ENCODE measurements at regions not wholly inside any gene's neighbourhood (a gene's known extent, or its start where the extent isn't known, plus 50 kb on each side); places are given as distances from the start of the nearest gene placed in this dataset.

GRCh38 chr16:5595849-5596248, 498.3 kb upstream of the EEF2KMT start:
- intact Hi-C loops (cut with DNase I; ENCODE audit: low total_unique reads): no loop called here
- no peaks in the 10 kb centered on the region for H3K9me3 ChIP-seq
- H3K4me1 ChIP-seq: no peaks in the 10 kb centered on the region
- H3K27me3 ChIP-seq: no peaks in the 10 kb centered on the region
- WGBS, 2 donors: 85 to 97% methylated on average over 3 of the region's 3 CpGs
- DNase-seq: no peak
- H3K27ac ChIP-seq: no peak overlapping the region
- no peak for TF ChIP-seq POLR2A (IDR thresholded peaks at IDR 0.05)
- TF ChIP-seq CTCF (IDR thresholded peaks at IDR 0.05): no peak
- H3K4me3 ChIP-seq: no peak overlapping the region
- H3K36me3 ChIP-seq (ENCODE audit: low read depth, missing control alignments): no peaks in the 10 kb centered on the region

DNA sequence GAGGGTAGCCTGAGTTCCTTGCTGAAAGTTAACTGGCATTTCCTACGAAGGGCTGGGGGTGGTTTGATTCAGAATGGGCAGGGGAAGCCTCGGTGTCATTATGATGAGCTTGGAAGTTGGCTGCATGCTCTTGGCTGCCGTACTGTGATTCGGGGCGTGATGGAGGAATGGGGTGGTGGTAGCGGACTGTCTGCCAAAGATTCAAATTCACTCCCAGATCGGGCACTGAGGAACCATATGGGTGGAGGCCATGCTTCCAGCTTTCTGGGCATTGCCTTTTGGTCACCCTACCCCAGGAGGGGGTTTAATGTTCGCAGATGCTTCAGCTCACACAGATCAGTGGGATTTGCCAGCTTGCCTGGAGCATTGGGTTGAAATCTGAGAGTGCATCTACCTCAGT, 492.8 kb upstream of the EEF2KMT start:
- DNase-seq: no peak
- no peaks in the 10 kb centered on the region for H3K9me3 ChIP-seq
- WGBS, 2 donors: 85% methylated on average over 8 of the region's 8 CpGs
- H3K27me3 ChIP-seq: no peaks in the 10 kb centered on the region
- intact Hi-C loops (cut with DNase I; ENCODE audit: low total_unique reads): no loop called here
- H3K36me3 ChIP-seq (ENCODE audit: low read depth, missing control alignments): no peaks in the 10 kb centered on the region
- TF ChIP-seq POLR2A (IDR thresholded peaks at IDR 0.05) (no peak), CTCF (IDR thresholded peaks at IDR 0.05) (no peak)
- no peak overlapping the region for H3K4me3 ChIP-seq
- no peaks in the 10 kb centered on the region for H3K4me1 ChIP-seq
- no peak overlapping the region for H3K27ac ChIP-seq

- Histone ChIP-seq H3K36me3 (ENCODE audit: low read depth, missing control alignments) (no peaks in the 10 kb centered on the region), H3K4me3 (no peak overlapping the region)
- no peak for DNase-seq
These were observed 492.3 kb upstream of the EEF2KMT start for GRCh38 chr16:5589812-5590373.

DNA sequence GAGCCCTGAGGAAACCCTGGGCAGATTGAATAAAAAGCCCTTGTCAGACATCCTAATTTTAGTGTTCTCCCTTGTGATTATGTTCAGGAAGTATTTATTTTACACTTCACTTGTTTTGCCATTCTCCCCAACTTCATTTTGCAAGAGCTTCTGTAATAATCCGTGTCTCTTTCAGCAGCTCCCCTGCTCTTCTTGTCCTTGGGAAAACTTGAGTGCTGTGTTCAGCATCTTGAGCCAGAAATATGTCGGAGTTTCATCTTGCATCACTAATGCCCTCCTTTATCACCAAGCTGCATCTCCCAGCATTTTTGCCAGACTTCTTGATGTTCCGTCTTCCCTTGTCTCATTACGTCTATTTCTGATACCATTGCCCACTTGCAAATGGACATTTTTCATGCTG, 486.5 kb upstream of the EEF2KMT start:
- H3K36me3 ChIP-seq (ENCODE audit: low read depth, missing control alignments): no peaks in the 10 kb centered on the region
- no peaks in the 10 kb centered on the region for H3K4me1 ChIP-seq
- H3K27me3 ChIP-seq: no peaks in the 10 kb centered on the region
- 83 to 85% methylated on average over 4 of the region's 4 CpGs for WGBS, 2 donors
- no peak for DNase-seq
- TF ChIP-seq CTCF (IDR thresholded peaks at IDR 0.05): no peak
- no peak for TF ChIP-seq POLR2A (IDR thresholded peaks at IDR 0.05)
- no peak overlapping the region for H3K27ac ChIP-seq
- no peaks in the 10 kb centered on the region for H3K9me3 ChIP-seq
- intact Hi-C loops (cut with DNase I; ENCODE audit: low total_unique reads): no loop called here
- H3K4me3 ChIP-seq: no peak overlapping the region

More at GRCh38 chr16:5589812-5590373, 492.3 kb upstream of the EEF2KMT start:
- Histone ChIP-seq H3K9me3 (no peaks in the 10 kb centered on the region), H3K27me3 (no peaks in the 10 kb centered on the region), H3K27ac (no peak overlapping the region), H3K4me1 (no peaks in the 10 kb centered on the region)
- TF ChIP-seq POLR2A (IDR thresholded peaks at IDR 0.05) (no peak), CTCF (IDR thresholded peaks at IDR 0.05) (no peak)
- intact Hi-C loops (cut with DNase I; ENCODE audit: low total_unique reads): no loop called here
- WGBS, 2 donors: 64 to 66% methylated on average over 7 of the region's 7 CpGs

- H3K27ac ChIP-seq: no peak overlapping the region
- H3K4me1 ChIP-seq: no peaks in the 10 kb centered on the region
- no peaks in the 10 kb centered on the region for H3K9me3 ChIP-seq
- H3K4me3 ChIP-seq: no peak overlapping the region
- intact Hi-C loops (cut with DNase I; ENCODE audit: low total_unique reads): no loop called here
- no peak for DNase-seq
- WGBS, 2 donors: 65 to 77% methylated on average over 7 of the region's 7 CpGs
- H3K36me3 ChIP-seq (ENCODE audit: low read depth, missing control alignments): no peaks in the 10 kb centered on the region
- H3K27me3 ChIP-seq: no peaks in the 10 kb centered on the region
- TF ChIP-seq POLR2A (IDR thresholded peaks at IDR 0.05): no peak
- no peak for TF ChIP-seq CTCF (IDR thresholded peaks at IDR 0.05)
These were observed 484.9 kb upstream of the EEF2KMT start for GRCh38 chr16:5582529-5582928.
